HEK293 (cell line): ENCODE measurements at regions not wholly inside any gene's neighbourhood (a gene's known extent, or its start where the extent isn't known, plus 50 kb on each side); places are given as distances from the start of the nearest gene placed in this dataset.

Experiments used
- CTCF ChIA-PET: fragments of 350-600 bp; formaldehyde crosslinking; extraction: SDS; loops from one replicate; lab custom pipeline; 2021; ENCODE audit warnings: antibody characterized with exemption; lab: Yijun Ruan, JAX
- POLR2A ChIA-PET: fragments of 300-600 bp; formaldehyde crosslinking; extraction: SDS; loops from one replicate; lab custom pipeline; 2020; ENCODE audit warnings: antibody characterized with exemption, inconsistent platforms; lab: Yijun Ruan, JAX
- H3K27ac ChIP-seq: fragments of 200-500 bp; sonication (Bioruptor generic); 2 replicates; pipeline ENCODE4 v1.5.1; 2014; ENCODE audit warnings: low read depth, low read length, control low read depth, inconsistent platforms; ENCODE audit errors: extremely low read depth
- H3K36me3 ChIP-seq, 2 experiments: fragments of 200-500 bp in 1 of 2; sonication (Bioruptor generic) in 1 of 2; 1 replicate in 1 of 2; 2 replicates in 1 of 2; pipeline ENCODE4 v1.5.1; 2014 to 2017; ENCODE audit warnings: inconsistent platforms in 2 of 2, low read length in 2 of 2; ENCODE audit not compliant: control insufficient read depth in 2 of 2, insufficient read depth in 1 of 2
- H3K4me1 ChIP-seq: fragments of 200-500 bp; sonication (Bioruptor generic); 2 replicates; pipeline ENCODE4 v1.5.1; 2014; ENCODE audit warnings: mild to moderate bottlenecking, low read length, inconsistent platforms; ENCODE audit not compliant: control insufficient read depth, insufficient read depth
- H3K4me3 ChIP-seq: 2 replicates; pipeline ENCODE4 v1.5.1; 2011; ENCODE audit warnings: low read depth, mild to moderate bottlenecking, control low read depth, low read length, moderate library complexity
- H3K9me3 ChIP-seq: fragments of 200-500 bp; sonication (Bioruptor generic); 2 replicates; pipeline ENCODE4 v1.5.1; 2014; ENCODE audit warnings: low read depth, low read length, inconsistent platforms; ENCODE audit not compliant: control insufficient read depth, insufficient read depth
- EGR2 ChIP-seq: fragments of 450-650 bp; formaldehyde crosslinking; IDR thresholded peaks from 2 replicates; pipeline ENCODE4 v1.5.1; 2016; ENCODE audit warnings: low read depth, missing biosample characterization, missing genetic modification characterization
- KLF17 ChIP-seq: fragments of 450-650 bp; formaldehyde crosslinking; IDR thresholded peaks from 2 replicates; pipeline ENCODE4 v1.5.1; 2016; ENCODE audit warnings: missing biosample characterization, missing genetic modification characterization
- KLF7 ChIP-seq: fragments of 450-650 bp; formaldehyde crosslinking; IDR thresholded peaks from 2 replicates; pipeline ENCODE4 v1.5.1; 2016; ENCODE audit warnings: missing biosample characterization, missing genetic modification characterization, borderline replicate concordance
- KLF8 ChIP-seq: fragments of 450-650 bp; formaldehyde crosslinking; IDR thresholded peaks from 2 replicates; pipeline ENCODE4 v1.5.1; 2016; ENCODE audit warnings: missing biosample characterization, missing genetic modification characterization
- MYNN ChIP-seq: fragments of 450-650 bp; formaldehyde crosslinking; IDR thresholded peaks from 2 replicates; pipeline ENCODE4 v1.5.1; 2016; ENCODE audit warnings: missing biosample characterization, missing genetic modification characterization, borderline replicate concordance
- OSR2 ChIP-seq: fragments of 450-650 bp; formaldehyde crosslinking; IDR thresholded peaks from 2 replicates; pipeline ENCODE4 v1.5.1; 2016; ENCODE audit warnings: missing biosample characterization, missing genetic modification characterization
- PRDM1 ChIP-seq: fragments of 450-650 bp; formaldehyde crosslinking; IDR thresholded peaks from 2 replicates; pipeline ENCODE4; 2016; ENCODE audit warnings: missing biosample characterization, missing genetic modification characterization
- ZBTB7A ChIP-seq: fragments of 450-650 bp; formaldehyde crosslinking; IDR thresholded peaks from 2 replicates; pipeline ENCODE4 v1.5.1; 2016; ENCODE audit warnings: low read depth, missing biosample characterization, missing genetic modification characterization
- ZNF132 ChIP-seq: fragments of 450-650 bp; formaldehyde crosslinking; IDR thresholded peaks from 2 replicates; pipeline ENCODE4 v1.5.1; 2017; ENCODE audit warnings: missing biosample characterization, missing genetic modification characterization, borderline replicate concordance
- ZNF157 ChIP-seq: fragments of 450-650 bp; formaldehyde crosslinking; IDR thresholded peaks from 2 replicates; pipeline ENCODE4 v1.5.1; 2016; ENCODE audit warnings: missing biosample characterization, missing genetic modification characterization
- ZNF24 ChIP-seq: fragments of 450-650 bp; formaldehyde crosslinking; IDR thresholded peaks from 2 replicates; pipeline ENCODE4 v1.5.1; 2016; ENCODE audit warnings: missing biosample characterization, missing genetic modification characterization
- ZNF324 ChIP-seq: fragments of 450-650 bp; formaldehyde crosslinking; IDR thresholded peaks from 2 replicates; pipeline ENCODE4 v1.5.1; 2016; ENCODE audit warnings: missing biosample characterization, missing genetic modification characterization
- ZNF510 ChIP-seq: fragments of 450-650 bp; formaldehyde crosslinking; IDR thresholded peaks from 2 replicates; pipeline ENCODE4 v1.5.1; 2018; ENCODE audit warnings: mild to moderate bottlenecking, missing genetic modification characterization, missing biosample characterization; ENCODE audit not compliant: insufficient replicate concordance
- ZNF521 ChIP-seq: fragments of 450-650 bp; formaldehyde crosslinking; IDR thresholded peaks from 2 replicates; pipeline ENCODE4 v1.5.1; 2017; ENCODE audit warnings: missing biosample characterization, mild to moderate bottlenecking, missing genetic modification characterization
- ZNF530 ChIP-seq: fragments of 450-650 bp; formaldehyde crosslinking; IDR thresholded peaks from 2 replicates; pipeline ENCODE4 v1.5.1; 2016; ENCODE audit warnings: low read depth, missing biosample characterization, missing genetic modification characterization
- ZNF558 ChIP-seq: fragments of 450-650 bp; formaldehyde crosslinking; IDR thresholded peaks from 2 replicates; pipeline ENCODE4 v1.5.1; 2016; ENCODE audit warnings: missing biosample characterization, missing genetic modification characterization
- ZNF571 ChIP-seq: fragments of 450-650 bp; formaldehyde crosslinking; IDR thresholded peaks from 2 replicates; pipeline ENCODE4 v1.5.0; 2017; ENCODE audit warnings: missing biosample characterization, missing genetic modification characterization
- ZNF600 ChIP-seq: fragments of 450-650 bp; formaldehyde crosslinking; IDR thresholded peaks from 2 replicates; pipeline ENCODE4 v1.5.1; 2016; ENCODE audit warnings: missing biosample characterization, missing genetic modification characterization
- ZNF747 ChIP-seq: fragments of 450-650 bp; formaldehyde crosslinking; IDR thresholded peaks from 2 replicates; pipeline ENCODE4 v1.5.1; 2016; ENCODE audit warnings: missing biosample characterization, missing genetic modification characterization
- ZNF776 ChIP-seq: fragments of 450-650 bp; formaldehyde crosslinking; IDR thresholded peaks from 2 replicates; pipeline ENCODE4 v1.5.0; 2017; ENCODE audit warnings: missing biosample characterization, missing genetic modification characterization, borderline replicate concordance
- ZNF777 ChIP-seq: fragments of 450-650 bp; formaldehyde crosslinking; IDR thresholded peaks from 2 replicates; pipeline ENCODE4 v1.5.1; 2017; ENCODE audit warnings: missing biosample characterization, missing genetic modification characterization, borderline replicate concordance
- ZNF785 ChIP-seq: fragments of 450-650 bp; formaldehyde crosslinking; IDR thresholded peaks from 2 replicates; pipeline ENCODE4 v1.5.1; 2016; ENCODE audit warnings: missing biosample characterization, missing genetic modification characterization
- ZNF792 ChIP-seq: fragments of 450-650 bp; formaldehyde crosslinking; IDR thresholded peaks from 2 replicates; pipeline ENCODE4 v1.5.1; 2016; ENCODE audit warnings: missing biosample characterization, missing genetic modification characterization
- ZNF830 ChIP-seq: fragments of 450-650 bp; IDR thresholded peaks from 2 replicates; pipeline ENCODE4 v1.5.0; 2018; ENCODE audit warnings: missing biosample characterization, missing genetic modification characterization, low read depth, mild to moderate bottlenecking, moderate library complexity
- TF ChIP-seq, protein P1 (sequence below): fragments of 450-650 bp; formaldehyde crosslinking; optimal IDR thresholded peaks from 2 replicates; pipeline ENCODE3; 2016; ENCODE audit warnings: missing biosample characterization, mild to moderate bottlenecking, missing genetic modification characterization
- TF ChIP-seq, protein P2 (sequence below): fragments of 450-650 bp; formaldehyde crosslinking; IDR thresholded peaks from 2 replicates; pipeline ENCODE4 v1.5.1; 2016; ENCODE audit warnings: missing biosample characterization, missing genetic modification characterization, borderline replicate concordance
- TF ChIP-seq, protein P3 (sequence below): fragments of 450-650 bp; formaldehyde crosslinking; IDR thresholded peaks from 2 replicates; pipeline ENCODE4 v1.5.1; 2016; ENCODE audit warnings: missing biosample characterization, missing genetic modification characterization, borderline replicate concordance
- TF ChIP-seq, protein P4 (sequence below): fragments of 450-650 bp; IDR thresholded peaks from 2 replicates; pipeline ENCODE4 v1.5.1; 2018; ENCODE audit warnings: missing biosample characterization, missing genetic modification characterization

- no peak for TF ChIP-seq ZNF132 (tag by site-specific recombination)
- TF ChIP-seq, protein P1, sequence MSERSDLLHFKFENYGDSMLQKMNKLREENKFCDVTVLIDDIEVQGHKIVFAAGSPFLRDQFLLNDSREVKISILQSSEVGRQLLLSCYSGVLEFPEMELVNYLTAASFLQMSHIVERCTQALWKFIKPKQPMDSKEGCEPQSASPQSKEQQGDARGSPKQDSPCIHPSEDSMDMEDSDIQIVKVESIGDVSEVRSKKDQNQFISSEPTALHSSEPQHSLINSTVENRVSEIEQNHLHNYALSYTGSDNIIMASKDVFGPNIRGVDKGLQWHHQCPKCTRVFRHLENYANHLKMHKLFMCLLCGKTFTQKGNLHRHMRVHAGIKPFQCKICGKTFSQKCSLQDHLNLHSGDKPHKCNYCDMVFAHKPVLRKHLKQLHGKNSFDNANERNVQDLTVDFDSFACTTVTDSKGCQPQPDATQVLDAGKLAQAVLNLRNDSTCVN: no peak
- no peak for TF ChIP-seq MYNN
- no peak for TF ChIP-seq ZNF324 (tag by site-specific recombination)
Measured at GRCh38 chr22:27088026-27088425, 430.6 kb downstream of the MIAT start (continued).

DNA sequence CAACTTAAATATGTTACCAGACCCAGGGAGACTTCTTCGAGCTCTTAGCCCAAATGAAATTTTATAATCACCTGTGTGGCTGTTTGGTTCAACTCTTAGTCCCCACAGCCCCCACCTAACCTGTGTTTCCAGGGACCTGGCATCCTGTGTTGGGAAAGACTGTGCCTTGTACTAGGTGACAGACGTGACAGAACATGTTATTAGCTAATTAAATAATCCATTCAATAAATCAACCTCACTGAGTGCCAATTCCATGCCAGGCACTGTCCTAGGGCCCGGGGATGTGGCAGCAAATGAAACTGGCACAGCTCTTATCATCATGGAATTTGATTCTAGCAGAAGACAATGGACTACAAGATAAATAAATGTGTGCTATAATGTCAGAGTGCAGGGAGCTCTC lies 431.9 kb downstream of the MIAT start:
- Histone ChIP-seq H3K4me3 (no peak overlapping the region), H3K36me3 (no peaks in the 10 kb centered on the region), H3K4me1 (no peaks in the 10 kb centered on the region), H3K27ac (no peak overlapping the region), H3K9me3 (no peaks in the 10 kb centered on the region; the same call in 1 of the 2 replicates)
- POLR2A ChIA-PET: no interaction called here
- CTCF ChIA-PET: interaction anchor here (0.6 to 0.7 kb wide), 2 partner anchors 22 to 246 kb away, joined by 3 to 5 read pairs; no protein-coding TSS in a partner anchor
- TF ChIP-seq ZNF792 (tag by site-specific recombination): no peak
- no peak for TF ChIP-seq OSR2 (tag by site-specific recombination)
- TF ChIP-seq EGR2 (tag by site-specific recombination): no peak
- TF ChIP-seq KLF17: no peak
- TF ChIP-seq PRDM1: no peak
- TF ChIP-seq ZNF830 (tag by site-specific recombination): no peak
- no peak for TF ChIP-seq KLF7 (tag by site-specific recombination)
- TF ChIP-seq ZNF558 (tag by site-specific recombination): no peak
- no peak for TF ChIP-seq MYNN
- no peak for TF ChIP-seq ZNF521 (tag by site-specific recombination)
- TF ChIP-seq ZNF747 (tag by site-specific recombination): no peak
- no peak for TF ChIP-seq ZNF785 (tag by site-specific recombination)
- no peak for TF ChIP-seq ZNF530
- TF ChIP-seq ZNF24: no peak
- TF ChIP-seq ZNF571 (tag by site-specific recombination): no peak

GRCh38 chr22:27090611-27091011 lies 433.2 kb downstream of the MIAT start:
- Histone ChIP-seq H3K9me3 (no peaks in the 10 kb centered on the region; the same call in 1 of the 2 replicates), H3K27ac (no peak overlapping the region), H3K4me1 (no peaks in the 10 kb centered on the region), H3K36me3 (no peaks in the 10 kb centered on the region), H3K4me3 (no peak overlapping the region)
- CTCF ChIA-PET: no interaction called here
- POLR2A ChIA-PET: no interaction called here
- TF ChIP-seq ZNF776 (tag by site-specific recombination): no peak
- TF ChIP-seq KLF8 (tag by site-specific recombination): no peak
- TF ChIP-seq, protein P2, sequence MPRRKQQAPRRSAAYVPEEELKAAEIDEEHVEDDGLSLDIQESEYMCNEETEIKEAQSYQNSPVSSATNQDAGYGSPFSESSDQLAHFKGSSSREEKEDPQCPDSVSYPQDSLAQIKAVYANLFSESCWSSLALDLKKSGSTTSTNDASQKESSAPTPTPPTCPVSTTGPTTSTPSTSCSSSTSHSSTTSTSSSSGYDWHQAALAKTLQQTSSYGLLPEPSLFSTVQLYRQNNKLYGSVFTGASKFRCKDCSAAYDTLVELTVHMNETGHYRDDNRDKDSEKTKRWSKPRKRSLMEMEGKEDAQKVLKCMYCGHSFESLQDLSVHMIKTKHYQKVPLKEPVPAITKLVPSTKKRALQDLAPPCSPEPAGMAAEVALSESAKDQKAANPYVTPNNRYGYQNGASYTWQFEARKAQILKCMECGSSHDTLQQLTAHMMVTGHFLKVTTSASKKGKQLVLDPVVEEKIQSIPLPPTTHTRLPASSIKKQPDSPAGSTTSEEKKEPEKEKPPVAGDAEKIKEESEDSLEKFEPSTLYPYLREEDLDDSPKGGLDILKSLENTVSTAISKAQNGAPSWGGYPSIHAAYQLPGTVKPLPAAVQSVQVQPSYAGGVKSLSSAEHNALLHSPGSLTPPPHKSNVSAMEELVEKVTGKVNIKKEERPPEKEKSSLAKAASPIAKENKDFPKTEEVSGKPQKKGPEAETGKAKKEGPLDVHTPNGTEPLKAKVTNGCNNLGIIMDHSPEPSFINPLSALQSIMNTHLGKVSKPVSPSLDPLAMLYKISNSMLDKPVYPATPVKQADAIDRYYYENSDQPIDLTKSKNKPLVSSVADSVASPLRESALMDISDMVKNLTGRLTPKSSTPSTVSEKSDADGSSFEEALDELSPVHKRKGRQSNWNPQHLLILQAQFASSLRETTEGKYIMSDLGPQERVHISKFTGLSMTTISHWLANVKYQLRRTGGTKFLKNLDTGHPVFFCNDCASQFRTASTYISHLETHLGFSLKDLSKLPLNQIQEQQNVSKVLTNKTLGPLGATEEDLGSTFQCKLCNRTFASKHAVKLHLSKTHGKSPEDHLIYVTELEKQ (tag by site-specific recombination): no peak
- TF ChIP-seq ZNF157 (tag by site-specific recombination): no peak
- TF ChIP-seq OSR2 (tag by site-specific recombination): no peak
- no peak for TF ChIP-seq ZNF600 (tag by site-specific recombination)
- TF ChIP-seq ZNF777 (tag by site-specific recombination): no peak
- TF ChIP-seq, protein P3, sequence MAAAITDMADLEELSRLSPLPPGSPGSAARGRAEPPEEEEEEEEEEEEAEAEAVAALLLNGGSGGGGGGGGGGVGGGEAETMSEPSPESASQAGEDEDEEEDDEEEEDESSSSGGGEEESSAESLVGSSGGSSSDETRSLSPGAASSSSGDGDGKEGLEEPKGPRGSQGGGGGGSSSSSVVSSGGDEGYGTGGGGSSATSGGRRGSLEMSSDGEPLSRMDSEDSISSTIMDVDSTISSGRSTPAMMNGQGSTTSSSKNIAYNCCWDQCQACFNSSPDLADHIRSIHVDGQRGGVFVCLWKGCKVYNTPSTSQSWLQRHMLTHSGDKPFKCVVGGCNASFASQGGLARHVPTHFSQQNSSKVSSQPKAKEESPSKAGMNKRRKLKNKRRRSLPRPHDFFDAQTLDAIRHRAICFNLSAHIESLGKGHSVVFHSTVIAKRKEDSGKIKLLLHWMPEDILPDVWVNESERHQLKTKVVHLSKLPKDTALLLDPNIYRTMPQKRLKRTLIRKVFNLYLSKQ (tag by site-specific recombination): no peak
- TF ChIP-seq ZBTB7A (tag by site-specific recombination): no peak
- no peak for TF ChIP-seq ZNF510 (tag by site-specific recombination)
- TF ChIP-seq, protein P4, sequence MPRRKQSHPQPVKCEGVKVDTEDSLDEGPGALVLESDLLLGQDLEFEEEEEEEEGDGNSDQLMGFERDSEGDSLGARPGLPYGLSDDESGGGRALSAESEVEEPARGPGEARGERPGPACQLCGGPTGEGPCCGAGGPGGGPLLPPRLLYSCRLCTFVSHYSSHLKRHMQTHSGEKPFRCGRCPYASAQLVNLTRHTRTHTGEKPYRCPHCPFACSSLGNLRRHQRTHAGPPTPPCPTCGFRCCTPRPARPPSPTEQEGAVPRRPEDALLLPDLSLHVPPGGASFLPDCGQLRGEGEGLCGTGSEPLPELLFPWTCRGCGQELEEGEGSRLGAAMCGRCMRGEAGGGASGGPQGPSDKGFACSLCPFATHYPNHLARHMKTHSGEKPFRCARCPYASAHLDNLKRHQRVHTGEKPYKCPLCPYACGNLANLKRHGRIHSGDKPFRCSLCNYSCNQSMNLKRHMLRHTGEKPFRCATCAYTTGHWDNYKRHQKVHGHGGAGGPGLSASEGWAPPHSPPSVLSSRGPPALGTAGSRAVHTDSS (tag by site-specific recombination): no peak
